GM12873 (cell line): ENCODE measurements at regions not wholly inside any gene's neighbourhood (a gene's known extent, or its start where the extent isn't known, plus 50 kb on each side); places are given as distances from the start of the nearest gene placed in this dataset.

Source experiments
- CTCF ChIP-seq: IDR thresholded peaks from 2 replicates; pipeline ENCODE4 v1.5.1; 2012; ENCODE audit warnings: low read depth, mild to moderate bottlenecking, moderate library complexity, low read length, control low read depth; ENCODE audit not compliant: insufficient read depth; ENCODE audit errors: missing control alignments

- no peak for TF ChIP-seq CTCF
Measured at GRCh38 chr17:79261355-79262072, 186.9 kb downstream of the ENGASE start.

- TF ChIP-seq CTCF: no peak
Measured at GRCh38 chr17:79258843-79259242, 184.2 kb downstream of the ENGASE start.

GRCh38 chr17:79258041-79258440 lies 183.4 kb downstream of the ENGASE start:
- TF ChIP-seq CTCF: no peak

- TF ChIP-seq CTCF: no peak
Measured at GRCh38 chr17:79255926-79256585, 181.4 kb downstream of the ENGASE start.

- TF ChIP-seq CTCF: no peak
Measured at GRCh38 chr17:79255456-79255855, 180.8 kb downstream of the ENGASE start.

- no peak for TF ChIP-seq CTCF
Measured at GRCh38 chr17:79255046-79255445, 180.4 kb downstream of the ENGASE start.

- TF ChIP-seq CTCF: no peak
Measured at GRCh38 chr17:79252886-79253285, 178.3 kb downstream of the ENGASE start.
